T-helper 2 cell treated with Interferon-gamma antibody and Interleukin-4, amounts not matched to agents 5 μg/mL and 100 μg/mL, for 36 hours (primary cell): ENCODE measurements at regions not wholly inside any gene's neighbourhood (a gene's known extent, or its start where the extent isn't known, plus 50 kb on each side); places are given as distances from the start of the nearest gene placed in this dataset.

Source experiments
- DNase-seq: peaks from one replicate; pipeline ENCODE4 v3.0.0; 2021; ENCODE audit warnings: low spot score
- H3K27ac Mint-ChIP-seq: one replicate; pipeline ENCODE4 v1.8.0; 2021; ENCODE audit warnings: mild to moderate bottlenecking, mixed read lengths
- H3K27me3 Mint-ChIP-seq: one replicate; pipeline ENCODE4 v1.8.0; 2021; ENCODE audit warnings: low read depth, mixed read lengths
- H3K36me3 Mint-ChIP-seq: one replicate; pipeline ENCODE4 v1.8.0; 2021; ENCODE audit warnings: low read depth, mixed read lengths
- H3K4me1 Mint-ChIP-seq: one replicate; pipeline ENCODE4 v1.8.0; 2021; ENCODE audit warnings: low read depth, mixed read lengths
- H3K4me3 Mint-ChIP-seq: one replicate; pipeline ENCODE4 v1.8.0; 2022; ENCODE audit warnings: mild to moderate bottlenecking, moderate library complexity, mixed read lengths
- H3K9me3 Mint-ChIP-seq: one replicate; pipeline ENCODE4 v1.8.0; 2021; ENCODE audit warnings: mixed read lengths

DNA sequence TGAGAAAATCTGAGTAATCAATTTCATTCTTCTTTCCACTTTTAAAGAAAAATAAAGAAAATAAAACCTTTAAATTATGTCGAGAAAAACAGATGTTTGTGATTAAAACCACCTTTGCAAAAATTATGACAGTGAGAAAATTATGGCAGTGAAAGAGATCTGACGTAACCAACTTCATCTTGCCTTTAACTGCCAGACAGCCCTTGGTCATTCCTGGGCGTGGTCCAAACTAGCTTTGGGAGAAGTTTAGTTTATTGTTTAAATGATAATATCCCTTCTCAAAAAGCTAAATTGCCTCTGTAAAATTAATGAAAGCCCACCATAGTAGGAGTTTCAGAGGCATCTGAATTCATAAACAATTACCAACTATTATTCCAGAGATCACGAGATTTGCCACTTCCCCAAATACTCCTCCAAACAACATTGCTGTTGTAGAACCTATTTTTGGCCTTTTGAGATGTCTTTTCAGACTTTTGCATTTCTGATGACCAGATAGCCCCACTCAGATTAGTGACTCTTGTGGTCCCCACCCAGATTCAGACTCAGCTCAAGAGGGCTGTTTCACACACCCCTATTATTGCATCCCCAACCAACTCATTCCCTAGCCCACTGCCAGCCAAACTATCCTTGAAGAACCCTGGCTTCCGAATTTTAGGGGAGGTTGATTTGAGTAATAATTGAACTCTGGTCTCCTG is 664.4 kb upstream of the CBLB start:
- Mint-ChIP-seq H3K27ac (no peak overlapping the region), H3K4me3 (no peak overlapping the region), H3K27me3 (no peaks in the 10 kb centered on the region)

DNA sequence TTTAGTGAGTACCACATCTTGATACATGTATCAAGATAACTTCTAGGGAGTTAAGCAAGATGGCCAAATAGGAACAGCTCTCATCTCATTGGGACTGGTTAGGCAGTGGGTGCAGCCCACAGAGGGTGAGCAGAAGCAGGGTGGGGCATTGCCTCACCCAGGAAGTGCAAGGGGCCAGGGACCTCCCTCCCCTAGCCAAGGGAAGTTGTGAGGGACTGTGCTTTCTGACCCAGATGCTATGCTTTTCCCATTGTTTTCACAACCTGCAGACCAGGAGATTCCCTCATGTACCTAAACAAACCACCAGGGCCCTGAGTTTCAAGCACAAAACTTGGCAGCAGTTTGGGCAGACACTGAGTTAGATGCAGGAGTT is 665.0 kb upstream of the CBLB start:
- Mint-ChIP-seq H3K9me3 (peaks cover 37% of the 10 kb centered on the region), H3K27me3 (no peaks in the 10 kb centered on the region), H3K27ac (peak overlapping the region; percentile 19), H3K36me3 (peaks cover 14% of the 10 kb centered on the region), H3K4me1 (peaks cover 11% of the 10 kb centered on the region), H3K4me3 (no peak overlapping the region)
- no peak for DNase-seq

More for the DNA sequence above, 664.4 kb upstream of the CBLB start:
- Mint-ChIP-seq H3K9me3 (peaks cover 37% of the 10 kb centered on the region), H3K36me3 (peaks cover 14% of the 10 kb centered on the region), H3K4me1 (peaks cover 11% of the 10 kb centered on the region)
- no peak for DNase-seq

DNA sequence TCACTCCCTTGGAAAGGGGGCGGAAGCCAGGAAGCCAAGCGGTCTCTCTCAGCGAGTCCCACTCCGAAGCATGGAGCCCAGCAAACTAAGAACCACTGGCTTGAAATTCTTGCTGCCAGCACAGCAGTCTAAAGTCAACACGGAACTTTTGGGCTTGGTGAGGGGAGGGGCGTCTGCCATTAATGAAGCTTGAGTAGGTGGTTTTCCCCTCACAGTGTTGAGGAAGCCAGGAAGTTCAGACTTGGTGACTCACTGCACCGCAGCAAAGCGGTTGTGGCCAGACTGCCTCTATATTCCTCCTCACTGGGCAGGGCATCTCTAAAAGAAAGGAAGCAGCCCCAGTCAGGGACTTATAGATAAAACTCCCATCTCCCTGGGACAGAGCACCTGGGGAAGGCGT is 665.4 kb upstream of the CBLB start:
- Mint-ChIP-seq H3K4me1 (peaks cover 11% of the 10 kb centered on the region), H3K36me3 (peaks cover 14% of the 10 kb centered on the region), H3K27me3 (no peaks in the 10 kb centered on the region), H3K4me3 (no peak overlapping the region), H3K27ac (peak overlapping the region; percentile 19), H3K9me3 (peaks cover 34% of the 10 kb centered on the region)
- DNase-seq: peak; percentile 52

DNA sequence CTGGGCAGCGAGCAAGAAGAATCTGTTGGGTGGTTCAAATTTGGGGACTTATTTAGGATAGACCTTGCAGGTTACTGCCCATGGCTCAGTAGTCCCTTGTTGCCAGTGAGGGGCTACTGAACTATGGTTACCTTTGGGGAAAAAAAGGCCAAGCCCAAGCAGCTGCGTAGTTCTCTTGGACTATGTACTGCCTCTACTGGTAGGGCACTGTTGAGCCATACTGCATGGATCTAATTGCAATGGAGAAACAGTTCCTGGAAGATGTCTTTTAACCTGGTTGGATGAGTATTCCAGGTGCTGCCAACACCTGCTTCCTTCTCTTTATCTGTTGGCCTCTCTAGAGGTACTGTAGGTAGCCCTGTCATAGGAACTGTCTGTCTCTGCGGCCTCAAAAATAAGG is 671.9 kb upstream of the CBLB start:
- DNase-seq: no peak
- peaks cover 9% of the 10 kb centered on the region for H3K36me3 Mint-ChIP-seq
- no peaks in the 10 kb centered on the region for H3K27me3 Mint-ChIP-seq
- H3K9me3 Mint-ChIP-seq: peaks cover 40% of the 10 kb centered on the region
- no peaks in the 10 kb centered on the region for H3K4me1 Mint-ChIP-seq
- H3K4me3 Mint-ChIP-seq: no peak overlapping the region
- no peak overlapping the region for H3K27ac Mint-ChIP-seq

DNA sequence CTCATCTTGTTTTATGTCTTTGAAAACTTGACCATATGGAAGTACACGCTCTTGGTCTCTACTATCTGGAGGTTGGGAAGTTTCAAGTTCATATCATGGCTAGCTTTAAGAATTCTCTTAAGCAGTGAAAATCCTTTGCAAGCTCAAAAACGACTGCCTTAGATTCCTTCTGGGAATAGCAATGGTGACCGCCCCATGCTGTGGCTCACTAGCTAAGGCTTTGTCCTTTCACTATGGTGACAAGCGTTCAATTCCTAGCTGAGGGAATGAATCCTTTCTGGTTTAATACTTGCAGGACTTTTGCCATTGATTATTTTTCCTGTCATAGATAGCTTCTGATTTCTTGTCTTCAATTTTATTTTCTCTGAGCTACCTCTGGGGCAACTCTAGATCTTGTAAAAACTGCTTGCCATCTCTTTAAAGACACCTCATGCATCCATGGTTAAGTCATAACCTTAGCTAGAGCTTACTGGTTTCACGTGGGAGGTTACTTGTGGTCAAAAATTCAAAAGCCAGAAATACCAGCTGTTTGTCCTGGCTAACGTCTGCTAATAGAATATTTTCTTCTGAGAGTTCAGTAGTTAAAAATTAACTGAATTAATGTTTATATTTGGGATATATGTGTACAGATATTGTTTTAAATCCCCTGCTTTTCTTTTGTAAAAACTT is 673.4 kb upstream of the CBLB start:
- H3K9me3 Mint-ChIP-seq: peaks cover 39% of the 10 kb centered on the region
- peaks cover 2% of the 10 kb centered on the region for H3K36me3 Mint-ChIP-seq
- H3K4me3 Mint-ChIP-seq: no peak overlapping the region
- no peak overlapping the region for H3K27ac Mint-ChIP-seq
- no peak for DNase-seq
- H3K4me1 Mint-ChIP-seq: no peaks in the 10 kb centered on the region
- H3K27me3 Mint-ChIP-seq: no peaks in the 10 kb centered on the region

DNA sequence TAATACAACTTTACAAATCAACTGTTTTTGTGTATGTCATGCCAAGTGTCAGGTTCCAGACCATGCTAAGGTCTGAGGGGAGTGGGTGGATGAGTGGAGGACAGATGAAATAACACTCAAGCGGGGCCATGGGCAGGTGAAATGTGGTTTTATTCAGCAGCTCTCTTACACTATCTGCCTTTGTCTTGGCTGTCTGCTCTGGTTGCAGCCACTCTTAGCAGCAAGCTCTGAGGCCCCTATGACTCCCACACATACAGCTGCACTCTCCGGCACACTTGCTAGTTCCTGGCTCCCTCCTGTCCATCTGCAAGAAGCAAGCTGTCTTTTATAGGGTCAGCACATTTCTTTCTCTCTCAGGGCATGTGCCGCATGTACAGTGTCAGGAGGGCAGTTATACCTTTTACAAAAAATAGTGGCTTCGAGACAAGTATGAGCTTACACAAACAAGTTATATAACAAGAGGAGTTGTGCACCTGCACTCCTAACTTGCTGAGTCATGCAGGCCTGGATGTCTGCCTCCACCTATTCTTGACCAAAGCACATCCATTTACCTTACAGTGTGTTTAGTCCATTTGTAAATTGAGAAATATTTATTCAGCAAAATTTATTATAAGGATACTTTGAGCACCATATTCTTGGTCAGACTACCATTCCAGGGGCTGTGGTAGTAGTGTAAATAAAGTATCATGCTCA is 683.7 kb upstream of the CBLB start:
- Mint-ChIP-seq H3K27ac (no peak overlapping the region), H3K4me3 (no peak overlapping the region), H3K9me3 (peaks cover 14% of the 10 kb centered on the region), H3K4me1 (no peaks in the 10 kb centered on the region), H3K36me3 (no peaks in the 10 kb centered on the region), H3K27me3 (no peaks in the 10 kb centered on the region)
- DNase-seq: no peak

DNA sequence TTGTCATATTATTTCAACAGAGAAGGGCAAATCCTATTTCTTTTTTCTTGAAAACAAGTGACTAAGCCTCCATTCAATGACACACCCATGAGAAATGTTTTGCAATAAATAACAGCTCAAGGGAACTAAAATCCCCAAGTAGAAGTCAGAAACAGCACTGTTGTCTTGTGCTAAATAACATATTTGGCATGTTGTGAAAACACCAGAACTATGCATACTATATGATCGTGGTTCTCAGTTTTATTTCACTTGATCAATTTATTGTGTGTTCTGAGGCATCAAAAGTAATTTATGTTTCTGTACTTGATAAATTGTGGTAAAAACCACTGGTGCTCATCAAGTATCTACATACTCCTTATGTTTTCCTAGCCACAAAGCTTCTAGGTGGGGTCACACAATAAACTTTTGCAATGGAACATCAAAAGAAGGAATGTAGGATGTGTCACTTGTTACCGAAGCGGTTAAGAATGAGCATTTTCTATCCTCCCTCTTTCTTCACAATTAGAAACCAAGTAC is 691.7 kb upstream of the CBLB start:
- Mint-ChIP-seq H3K9me3 (no peaks in the 10 kb centered on the region), H3K36me3 (peaks cover 2% of the 10 kb centered on the region), H3K4me1 (peaks cover 4% of the 10 kb centered on the region), H3K27ac (no peak overlapping the region), H3K27me3 (no peaks in the 10 kb centered on the region), H3K4me3 (no peak overlapping the region)
- DNase-seq: no peak

DNA sequence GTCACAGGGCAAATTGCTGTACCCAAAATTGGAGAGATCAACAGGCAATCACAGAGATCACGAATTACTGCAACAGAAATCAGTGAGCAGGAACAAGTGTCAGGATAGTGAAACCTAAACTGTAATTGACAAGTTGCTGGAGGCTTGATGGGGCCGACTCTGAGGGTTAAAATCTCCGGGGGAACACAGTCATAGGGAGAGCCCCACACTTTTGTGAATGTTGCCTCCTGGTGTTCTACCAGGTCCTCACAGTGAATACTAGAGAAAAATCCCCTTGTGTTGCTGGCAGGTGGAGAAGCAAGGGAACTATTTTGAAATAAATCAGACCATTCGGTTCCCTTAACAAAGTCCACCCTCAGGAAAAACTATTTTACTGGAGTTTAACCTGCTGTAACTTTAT is 697.5 kb upstream of the CBLB start:
- H3K9me3 Mint-ChIP-seq: no peaks in the 10 kb centered on the region
- no peak overlapping the region for H3K27ac Mint-ChIP-seq
- H3K4me3 Mint-ChIP-seq: no peak overlapping the region
- H3K36me3 Mint-ChIP-seq: peaks cover 2% of the 10 kb centered on the region
- no peak for DNase-seq
- H3K27me3 Mint-ChIP-seq: no peaks in the 10 kb centered on the region
- peaks cover 4% of the 10 kb centered on the region for H3K4me1 Mint-ChIP-seq

DNA sequence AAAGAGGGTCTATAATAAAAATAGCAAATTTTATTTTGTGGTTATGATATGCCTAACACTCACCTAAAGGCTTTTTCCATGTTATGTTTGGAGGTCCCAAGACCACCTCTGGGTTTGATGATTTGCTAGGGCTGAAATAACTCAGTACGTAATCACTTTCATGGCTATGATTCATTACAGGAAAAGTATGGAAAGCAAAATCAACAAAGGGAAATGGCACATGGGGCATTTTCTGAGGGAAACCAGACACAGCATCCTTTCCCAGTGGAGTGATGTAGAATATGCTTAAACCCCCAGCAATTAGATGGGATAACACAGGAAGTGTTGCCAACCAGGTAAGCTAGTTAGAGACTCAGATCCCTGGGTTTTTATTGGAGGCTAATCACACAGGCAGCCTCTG is 701.6 kb upstream of the CBLB start:
- Mint-ChIP-seq H3K4me1 (peaks cover 2% of the 10 kb centered on the region), H3K4me3 (no peak overlapping the region), H3K27ac (no peak overlapping the region), H3K9me3 (no peaks in the 10 kb centered on the region), H3K36me3 (no peaks in the 10 kb centered on the region), H3K27me3 (no peaks in the 10 kb centered on the region)
- DNase-seq: no peak

DNA sequence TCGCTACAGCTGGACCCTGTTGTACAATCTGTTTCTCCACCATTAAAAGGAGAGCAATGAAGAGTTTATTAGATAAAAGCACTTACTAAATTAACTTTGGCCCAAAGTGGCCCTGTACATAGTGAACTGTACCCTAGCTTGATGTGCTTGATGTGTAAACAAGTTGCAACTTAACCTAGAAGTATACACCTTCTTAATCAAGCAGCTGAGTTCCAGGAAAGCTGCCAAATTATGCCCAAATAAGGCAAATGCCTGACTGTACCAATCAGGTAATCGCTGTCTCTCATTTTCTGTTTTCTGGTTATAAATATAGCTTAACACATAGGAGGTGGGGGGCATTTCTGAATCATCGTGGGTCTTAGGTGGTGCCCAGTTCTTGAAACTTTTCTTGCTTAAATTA is 704.8 kb upstream of the CBLB start:
- H3K4me1 Mint-ChIP-seq: no peaks in the 10 kb centered on the region

DNA sequence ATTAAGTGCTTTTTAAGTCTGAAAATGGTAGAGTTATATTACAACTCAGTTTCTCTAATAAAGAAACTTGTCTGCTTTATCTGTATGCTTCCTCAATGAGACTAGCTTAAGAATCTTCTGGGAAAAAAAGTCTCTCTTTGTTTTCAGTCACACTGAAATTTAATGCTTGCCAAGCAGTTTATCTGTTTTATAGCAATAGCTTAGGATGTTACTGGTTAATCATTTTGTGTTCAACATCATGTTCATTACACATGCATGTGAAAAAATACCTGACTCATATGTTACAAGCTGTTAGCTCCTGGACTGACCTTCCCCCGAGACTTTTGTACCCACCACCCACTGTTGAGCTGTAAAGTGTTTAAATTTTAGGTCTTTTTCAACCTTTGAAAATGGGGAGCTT is 706.2 kb upstream of the CBLB start:
- no peak overlapping the region for H3K27ac Mint-ChIP-seq
- H3K27me3 Mint-ChIP-seq: no peaks in the 10 kb centered on the region
- H3K9me3 Mint-ChIP-seq: no peaks in the 10 kb centered on the region
- H3K36me3 Mint-ChIP-seq: no peaks in the 10 kb centered on the region
- H3K4me3 Mint-ChIP-seq: no peak overlapping the region
- DNase-seq: no peak
- H3K4me1 Mint-ChIP-seq: no peaks in the 10 kb centered on the region

More for the DNA sequence above, 704.8 kb upstream of the CBLB start:
- H3K36me3 Mint-ChIP-seq: no peaks in the 10 kb centered on the region
- no peaks in the 10 kb centered on the region for H3K9me3 Mint-ChIP-seq
- H3K27ac Mint-ChIP-seq: no peak overlapping the region
- H3K27me3 Mint-ChIP-seq: no peaks in the 10 kb centered on the region
- no peak for DNase-seq
- no peak overlapping the region for H3K4me3 Mint-ChIP-seq

DNA sequence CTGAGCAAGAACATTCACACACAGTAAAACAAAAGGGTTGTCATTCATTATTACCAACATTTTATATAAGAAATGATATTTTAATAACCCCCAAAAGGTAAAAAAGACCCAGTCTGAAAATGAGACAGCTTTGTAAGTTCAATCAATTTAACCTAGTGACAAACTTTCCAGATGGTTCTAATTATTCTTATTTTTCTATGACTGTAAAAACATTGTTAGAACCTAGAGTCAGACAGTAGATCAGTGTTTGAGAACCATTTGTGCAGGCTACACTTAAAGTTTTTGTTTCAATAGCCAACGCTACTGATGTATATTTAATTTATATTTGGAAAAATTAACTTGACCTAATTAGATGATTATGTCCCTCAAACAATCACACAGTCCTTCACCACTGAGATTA is 708.4 kb upstream of the CBLB start:
- Mint-ChIP-seq H3K27ac (no peak overlapping the region), H3K4me1 (no peaks in the 10 kb centered on the region), H3K4me3 (no peak overlapping the region), H3K27me3 (no peaks in the 10 kb centered on the region), H3K36me3 (no peaks in the 10 kb centered on the region), H3K9me3 (no peaks in the 10 kb centered on the region)
- no peak for DNase-seq

DNA sequence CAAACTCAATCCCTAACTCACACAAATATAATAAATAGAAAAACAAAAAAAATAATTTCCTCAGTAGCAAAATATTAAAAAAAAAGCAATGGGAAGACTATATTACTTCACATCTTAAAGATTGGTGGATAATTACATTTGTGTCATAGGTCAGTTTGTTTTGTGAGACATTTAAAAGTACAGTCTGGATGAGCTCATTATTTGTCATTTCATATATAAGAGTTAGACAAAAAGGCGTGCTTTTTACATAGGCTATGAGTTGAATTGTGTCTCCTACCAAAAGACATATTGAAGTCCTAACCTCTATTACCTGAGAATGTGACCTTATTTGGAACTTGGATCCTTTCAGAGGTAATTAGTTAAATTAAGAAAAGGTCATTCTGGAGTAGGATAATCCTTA is 710.1 kb upstream of the CBLB start:
- Mint-ChIP-seq H3K27ac (no peak overlapping the region), H3K36me3 (no peaks in the 10 kb centered on the region), H3K27me3 (no peaks in the 10 kb centered on the region), H3K4me3 (no peak overlapping the region), H3K4me1 (no peaks in the 10 kb centered on the region), H3K9me3 (no peaks in the 10 kb centered on the region)
- DNase-seq: no peak

DNA sequence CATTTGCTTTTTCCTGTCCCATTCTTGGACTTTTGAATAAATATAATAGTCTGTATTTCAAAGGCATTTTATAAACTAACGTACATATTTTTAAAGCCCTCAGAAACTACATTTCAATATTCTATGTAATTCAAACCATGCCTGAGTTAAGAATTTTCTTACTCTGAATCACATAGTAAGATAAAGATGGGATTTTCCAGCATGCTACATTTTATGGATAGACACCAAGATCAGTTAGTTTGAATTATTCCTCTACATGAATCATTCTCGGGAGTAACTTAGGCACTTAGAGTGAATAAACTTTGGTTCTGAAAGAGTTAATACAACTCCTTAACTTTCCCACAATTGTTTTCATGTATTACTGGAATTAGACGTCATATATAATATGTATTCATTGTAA is 713.3 kb upstream of the CBLB start:
- H3K9me3 Mint-ChIP-seq: no peaks in the 10 kb centered on the region
- no peaks in the 10 kb centered on the region for H3K4me1 Mint-ChIP-seq
- no peak overlapping the region for H3K27ac Mint-ChIP-seq
- H3K36me3 Mint-ChIP-seq: no peaks in the 10 kb centered on the region
- no peak overlapping the region for H3K4me3 Mint-ChIP-seq
- H3K27me3 Mint-ChIP-seq: no peaks in the 10 kb centered on the region
- DNase-seq: no peak
